Subcutaneous abdominal adipose tissue (tissue), 5 donors: ENCODE measurements at regions not wholly inside any gene's neighbourhood (a gene's known extent, or its start where the extent isn't known, plus 50 kb on each side); places are given as distances from the start of the nearest gene placed in this dataset.

Source experiments
- H3K27ac ChIP-seq: one replicate; pipeline ENCODE4 v1.7.0; 2013; ENCODE audit warnings: low read depth, mild to moderate bottlenecking, inconsistent platforms, low read length, moderate library complexity
- H3K27me3 ChIP-seq, 5 donors: one replicate each; pipeline ENCODE4 v1.7.0; 2013; ENCODE audit warnings: low read length in 5 of 5, inconsistent platforms in 1 of 5; ENCODE audit not compliant: control insufficient read depth in 5 of 5, insufficient read depth in 4 of 5
- H3K36me3 ChIP-seq, 5 donors: one replicate each; pipeline ENCODE4 v1.7.0; 2013; ENCODE audit warnings: low read length in 5 of 5; ENCODE audit not compliant: control insufficient read depth in 5 of 5, insufficient read depth in 5 of 5
- H3K4me1 ChIP-seq, 5 donors: one replicate each; pipeline ENCODE4 v1.7.0; 2013; ENCODE audit warnings: low read length in 5 of 5, mild to moderate bottlenecking in 3 of 5, moderate library complexity in 1 of 5; ENCODE audit not compliant: control insufficient read depth in 5 of 5, insufficient read depth in 5 of 5
- H3K4me3 ChIP-seq, 5 donors: one replicate each; pipeline ENCODE4 v1.7.0; 2013; ENCODE audit warnings: low read length in 5 of 5, low read depth in 1 of 5
- H3K9ac ChIP-seq, 5 donors: one replicate each; pipeline ENCODE4 v1.7.0; 2013; ENCODE audit warnings: low read length in 5 of 5, mild to moderate bottlenecking in 4 of 5, moderate library complexity in 3 of 5
- H3K9me3 ChIP-seq, 5 donors: one replicate each; pipeline ENCODE4 v1.7.0; 2013; ENCODE audit warnings: low read length in 5 of 5; ENCODE audit not compliant: control insufficient read depth in 5 of 5
- donor health status: healthy.
- donor health status: healthy.
- donor health status: healthy.
- donor health status: healthy.
- donor health status: healthy.

- Histone ChIP-seq H3K9me3 (peaks cover 0 to 6% (median 3%) of the 10 kb centered on the region in 5 donors), H3K9ac (no peak overlapping the region), H3K27ac (no peak overlapping the region), H3K4me3 (no peak overlapping the region), H3K4me1 (no peaks in the 10 kb centered on the region), H3K36me3 (no peaks in the 10 kb centered on the region), H3K27me3 (no peaks in the 10 kb centered on the region)
These were observed 558.0 kb downstream of the TLR4 start for GRCh38 chr9:118262191-118262590.

GRCh38 chr9:118263949-118264348 lies 559.7 kb downstream of the TLR4 start:
- H3K4me1 ChIP-seq: no peaks in the 10 kb centered on the region
- H3K27me3 ChIP-seq: no peaks in the 10 kb centered on the region
- no peak overlapping the region for H3K9ac ChIP-seq
- H3K27ac ChIP-seq: no peak overlapping the region
- no peaks in the 10 kb centered on the region for H3K36me3 ChIP-seq
- no peak overlapping the region for H3K4me3 ChIP-seq
- H3K9me3 ChIP-seq: peaks cover 0 to 6% (median 0%) of the 10 kb centered on the region in 5 donors

GRCh38 chr9:118268046-118268445 lies 563.8 kb downstream of the TLR4 start:
- no peaks in the 10 kb centered on the region for H3K4me1 ChIP-seq
- no peaks in the 10 kb centered on the region for H3K9me3 ChIP-seq
- H3K36me3 ChIP-seq: no peaks in the 10 kb centered on the region
- H3K27ac ChIP-seq: no peak overlapping the region
- H3K27me3 ChIP-seq: no peaks in the 10 kb centered on the region
- no peak overlapping the region for H3K4me3 ChIP-seq
- H3K9ac ChIP-seq: no peak overlapping the region

- Histone ChIP-seq H3K36me3 (no peaks in the 10 kb centered on the region), H3K4me3 (no peak overlapping the region), H3K4me1 (no peaks in the 10 kb centered on the region), H3K27me3 (no peaks in the 10 kb centered on the region), H3K9me3 (no peaks in the 10 kb centered on the region), H3K27ac (no peak overlapping the region), H3K9ac (no peak overlapping the region)
These were observed 565.4 kb downstream of the TLR4 start for GRCh38 chr9:118269623-118270022.

GRCh38 chr9:118271331-118271730 lies 567.1 kb downstream of the TLR4 start:
- no peak overlapping the region for H3K4me3 ChIP-seq
- H3K27me3 ChIP-seq: no peaks in the 10 kb centered on the region
- H3K36me3 ChIP-seq: no peaks in the 10 kb centered on the region
- H3K4me1 ChIP-seq: no peaks in the 10 kb centered on the region
- no peaks in the 10 kb centered on the region for H3K9me3 ChIP-seq
- no peak overlapping the region for H3K27ac ChIP-seq
- no peak overlapping the region for H3K9ac ChIP-seq

- no peak overlapping the region for H3K27ac ChIP-seq
- no peak overlapping the region for H3K4me3 ChIP-seq
- H3K9me3 ChIP-seq: no peaks in the 10 kb centered on the region
- no peak overlapping the region for H3K9ac ChIP-seq
- H3K36me3 ChIP-seq: no peaks in the 10 kb centered on the region
- H3K4me1 ChIP-seq: no peaks in the 10 kb centered on the region
- no peaks in the 10 kb centered on the region for H3K27me3 ChIP-seq
These were observed 567.7 kb downstream of the TLR4 start for GRCh38 chr9:118271936-118272335.

- no peak overlapping the region for H3K4me3 ChIP-seq
These were observed 568.8 kb downstream of the TLR4 start for GRCh38 chr9:118273048-118273447.

GRCh38 chr9:118276784-118277183 lies 572.6 kb downstream of the TLR4 start:
- H3K9ac ChIP-seq: no peak overlapping the region
- no peaks in the 10 kb centered on the region for H3K36me3 ChIP-seq
- H3K9me3 ChIP-seq: no peaks in the 10 kb centered on the region
- no peaks in the 10 kb centered on the region for H3K27me3 ChIP-seq
- H3K4me3 ChIP-seq: no peak overlapping the region
- no peaks in the 10 kb centered on the region for H3K4me1 ChIP-seq
- no peak overlapping the region for H3K27ac ChIP-seq

More at GRCh38 chr9:118273048-118273447, 568.8 kb downstream of the TLR4 start:
- Histone ChIP-seq H3K4me1 (no peaks in the 10 kb centered on the region), H3K9ac (no peak overlapping the region), H3K27ac (no peak overlapping the region), H3K27me3 (no peaks in the 10 kb centered on the region), H3K9me3 (no peaks in the 10 kb centered on the region), H3K36me3 (no peaks in the 10 kb centered on the region)

- no peaks in the 10 kb centered on the region for H3K27me3 ChIP-seq
- H3K36me3 ChIP-seq: no peaks in the 10 kb centered on the region
- H3K4me3 ChIP-seq: no peak overlapping the region
- H3K4me1 ChIP-seq: no peaks in the 10 kb centered on the region
- no peak overlapping the region for H3K27ac ChIP-seq
- H3K9me3 ChIP-seq: no peaks in the 10 kb centered on the region
- H3K9ac ChIP-seq: no peak overlapping the region
These were observed 577.6 kb downstream of the TLR4 start for GRCh38 chr9:118281772-118282171.

GRCh38 chr9:118283488-118283887 lies 579.3 kb downstream of the TLR4 start:
- H3K9ac ChIP-seq: no peak overlapping the region
- no peaks in the 10 kb centered on the region for H3K36me3 ChIP-seq
- H3K9me3 ChIP-seq: no peaks in the 10 kb centered on the region
- no peak overlapping the region for H3K27ac ChIP-seq
- H3K4me1 ChIP-seq: no peaks in the 10 kb centered on the region
- no peaks in the 10 kb centered on the region for H3K27me3 ChIP-seq
- no peak overlapping the region for H3K4me3 ChIP-seq

- no peaks in the 10 kb centered on the region for H3K4me1 ChIP-seq
- H3K36me3 ChIP-seq: no peaks in the 10 kb centered on the region
- H3K27ac ChIP-seq: no peak overlapping the region
- no peaks in the 10 kb centered on the region for H3K9me3 ChIP-seq
- no peak overlapping the region for H3K9ac ChIP-seq
- no peaks in the 10 kb centered on the region for H3K27me3 ChIP-seq
- H3K4me3 ChIP-seq: no peak overlapping the region
These were observed 585.9 kb downstream of the TLR4 start for GRCh38 chr9:118290116-118290515.
